CD4-positive, alpha-beta T cell (primary cell): ENCODE measurements at regions not wholly inside any gene's neighbourhood (a gene's known extent, or its start where the extent isn't known, plus 50 kb on each side); places are given as distances from the start of the nearest gene placed in this dataset.

Experiments used
- ATAC-seq: fragments of 200-7000 bp; cut with Tn5 transposase; one replicate; pipeline ENCODE4 v1.10.0; 2022; ENCODE audit warnings: mild to moderate bottlenecking; ENCODE audit not compliant: poor library complexity
- CTCF ChIA-PET: fragments of 350-600 bp; sonication (Branson Sonifier 250); formaldehyde crosslinking; loops from one replicate; lab custom pipeline; 2021; ENCODE audit warnings: antibody characterized with exemption, inconsistent platforms; lab: Charles Lee
- POLR2A ChIA-PET: fragments of 350-600 bp; sonication (Branson Sonifier 250); formaldehyde crosslinking; loops from one replicate; lab custom pipeline; 2021; ENCODE audit warnings: antibody characterized with exemption, inconsistent platforms; lab: Charles Lee
- DNase-seq, 14 experiments: peaks; one replicate each; pipeline ENCODE4 v3.0.0-alpha.2; 2013 to 2020; ENCODE audit warnings: mixed read lengths in 2 of 14
- H3K27ac ChIP-seq, 2 donors: one replicate each; pipeline versions ENCODE4 v1.5.1 to v1.7.0; 2013; ENCODE audit warnings: low read length in 2 of 2, low read depth in 1 of 2, mild to moderate bottlenecking in 1 of 2
- H3K27me3 ChIP-seq, 2 experiments: 1 replicate in 1 of 2; 2 replicates in 1 of 2; pipeline versions ENCODE4 v1.6.1 to v1.7.0; 2013; ENCODE audit warnings: low read length in 2 of 2, control low read depth in 1 of 2, mild to moderate bottlenecking in 1 of 2, moderate library complexity in 1 of 2; ENCODE audit not compliant: insufficient read depth in 2 of 2, control insufficient read depth in 1 of 2
- H3K36me3 ChIP-seq: one replicate; pipeline ENCODE4 v1.6.1; 2013; ENCODE audit warnings: low read length, control low read depth; ENCODE audit not compliant: insufficient read depth
- H3K4me1 ChIP-seq: one replicate; pipeline ENCODE4 v1.6.1; 2013; ENCODE audit warnings: low read length, control low read depth; ENCODE audit not compliant: insufficient read depth
- H3K4me3 ChIP-seq: one replicate; pipeline ENCODE4 v1.5.1; 2013; ENCODE audit warnings: mild to moderate bottlenecking, low read length, moderate library complexity
- H3K9me3 ChIP-seq, 2 experiments: 1 replicate in 1 of 2; 2 replicates in 1 of 2; pipeline versions ENCODE4 v1.6.1 to v1.7.0; 2013; ENCODE audit warnings: low read length in 2 of 2, mild to moderate bottlenecking in 2 of 2, control low read depth in 1 of 2, moderate library complexity in 1 of 2; ENCODE audit not compliant: control insufficient read depth in 1 of 2, insufficient read depth in 1 of 2
- H3K27ac Mint-ChIP-seq: one replicate; pipeline ENCODE4 v1.8.0; 2020; ENCODE audit warnings: mixed read lengths
- H3K27me3 Mint-ChIP-seq: one replicate; pipeline ENCODE4 v1.8.0; 2021; ENCODE audit warnings: mixed read lengths
- H3K36me3 Mint-ChIP-seq: one replicate; pipeline ENCODE4 v1.8.0; 2021; ENCODE audit warnings: low read depth, mixed read lengths
- H3K4me1 Mint-ChIP-seq: one replicate; pipeline ENCODE4 v1.8.0; 2021; ENCODE audit warnings: low read depth, mixed read lengths
- H3K4me3 Mint-ChIP-seq: one replicate; pipeline ENCODE4 v1.8.0; 2020; ENCODE audit warnings: mild to moderate bottlenecking, mixed read lengths
- H3K9me3 Mint-ChIP-seq: one replicate; pipeline ENCODE4 v1.8.0; 2020; ENCODE audit warnings: mixed read lengths
- intact Hi-C, 2 experiments: fragments of 100-400 bp; cut with DNase I in 1 of 2; cut with micrococcal nuclease in 1 of 2; formaldehyde crosslinking; loops; one replicate each; pipeline versions ENCODE4 v1.15.1 to v1.9.0; 2023 to 2025; cut with DNase I, micrococcal nuclease
- TF ChIP-seq, protein P1 (sequence below): fragments of 200-600 bp; IDR thresholded peaks from one replicate; pipeline ENCODE4 v1.8.0; 2022; ENCODE audit warnings: antibody characterized with exemption, mild to moderate bottlenecking

GRCh38 chr3:76552653-76553052 is 487.2 kb upstream of the ROBO2 start:
- CTCF ChIA-PET, result no interaction called here
- Mint-ChIP-seq H3K4me1 (no peaks in the 10 kb centered on the region), H3K9me3 (peaks cover 6% of the 10 kb centered on the region), H3K36me3 (no peaks in the 10 kb centered on the region), H3K27me3 (no peaks in the 10 kb centered on the region), H3K27ac (no peak overlapping the region), H3K4me3 (no peak overlapping the region)
- Histone ChIP-seq H3K4me1 (no peaks in the 10 kb centered on the region), H3K27me3 (no peaks in the 10 kb centered on the region), H3K9me3 (peaks cover 0 to 14% of the 10 kb centered on the region in 2 experiments), H3K4me3 (no peak overlapping the region), H3K36me3 (no peaks in the 10 kb centered on the region), H3K27ac (no peak overlapping the region)
- TF ChIP-seq, protein P1, sequence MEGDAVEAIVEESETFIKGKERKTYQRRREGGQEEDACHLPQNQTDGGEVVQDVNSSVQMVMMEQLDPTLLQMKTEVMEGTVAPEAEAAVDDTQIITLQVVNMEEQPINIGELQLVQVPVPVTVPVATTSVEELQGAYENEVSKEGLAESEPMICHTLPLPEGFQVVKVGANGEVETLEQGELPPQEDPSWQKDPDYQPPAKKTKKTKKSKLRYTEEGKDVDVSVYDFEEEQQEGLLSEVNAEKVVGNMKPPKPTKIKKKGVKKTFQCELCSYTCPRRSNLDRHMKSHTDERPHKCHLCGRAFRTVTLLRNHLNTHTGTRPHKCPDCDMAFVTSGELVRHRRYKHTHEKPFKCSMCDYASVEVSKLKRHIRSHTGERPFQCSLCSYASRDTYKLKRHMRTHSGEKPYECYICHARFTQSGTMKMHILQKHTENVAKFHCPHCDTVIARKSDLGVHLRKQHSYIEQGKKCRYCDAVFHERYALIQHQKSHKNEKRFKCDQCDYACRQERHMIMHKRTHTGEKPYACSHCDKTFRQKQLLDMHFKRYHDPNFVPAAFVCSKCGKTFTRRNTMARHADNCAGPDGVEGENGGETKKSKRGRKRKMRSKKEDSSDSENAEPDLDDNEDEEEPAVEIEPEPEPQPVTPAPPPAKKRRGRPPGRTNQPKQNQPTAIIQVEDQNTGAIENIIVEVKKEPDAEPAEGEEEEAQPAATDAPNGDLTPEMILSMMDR, result no peak
- POLR2A ChIA-PET, result no interaction called here
- intact Hi-C loops, result no loop called here
- ATAC-seq, result no peak
- no peak for DNase-seq

- Histone ChIP-seq H3K4me1 (no peaks in the 10 kb centered on the region), H3K27me3 (no peaks in the 10 kb centered on the region), H3K9me3 (peaks cover 0 to 14% of the 10 kb centered on the region in 2 experiments), H3K36me3 (no peaks in the 10 kb centered on the region), H3K27ac (no peak overlapping the region), H3K4me3 (no peak overlapping the region)
- H3K36me3 Mint-ChIP-seq, result no peaks in the 10 kb centered on the region
- ATAC-seq (no peak), DNase-seq (no peak)
- no peaks in the 10 kb centered on the region for H3K27me3 Mint-ChIP-seq
- H3K9me3 Mint-ChIP-seq, result peaks cover 4% of the 10 kb centered on the region
- intact Hi-C loops, result no loop called here
- no peak overlapping the region for H3K4me3 Mint-ChIP-seq
- POLR2A ChIA-PET, result no interaction called here
- CTCF ChIA-PET, result no interaction called here
- no peak overlapping the region for H3K27ac Mint-ChIP-seq
- TF ChIP-seq, protein P1, result no peak
- no peaks in the 10 kb centered on the region for H3K4me1 Mint-ChIP-seq
These were observed 485.2 kb upstream of the ROBO2 start for GRCh38 chr3:76554707-76555106.

DNA sequence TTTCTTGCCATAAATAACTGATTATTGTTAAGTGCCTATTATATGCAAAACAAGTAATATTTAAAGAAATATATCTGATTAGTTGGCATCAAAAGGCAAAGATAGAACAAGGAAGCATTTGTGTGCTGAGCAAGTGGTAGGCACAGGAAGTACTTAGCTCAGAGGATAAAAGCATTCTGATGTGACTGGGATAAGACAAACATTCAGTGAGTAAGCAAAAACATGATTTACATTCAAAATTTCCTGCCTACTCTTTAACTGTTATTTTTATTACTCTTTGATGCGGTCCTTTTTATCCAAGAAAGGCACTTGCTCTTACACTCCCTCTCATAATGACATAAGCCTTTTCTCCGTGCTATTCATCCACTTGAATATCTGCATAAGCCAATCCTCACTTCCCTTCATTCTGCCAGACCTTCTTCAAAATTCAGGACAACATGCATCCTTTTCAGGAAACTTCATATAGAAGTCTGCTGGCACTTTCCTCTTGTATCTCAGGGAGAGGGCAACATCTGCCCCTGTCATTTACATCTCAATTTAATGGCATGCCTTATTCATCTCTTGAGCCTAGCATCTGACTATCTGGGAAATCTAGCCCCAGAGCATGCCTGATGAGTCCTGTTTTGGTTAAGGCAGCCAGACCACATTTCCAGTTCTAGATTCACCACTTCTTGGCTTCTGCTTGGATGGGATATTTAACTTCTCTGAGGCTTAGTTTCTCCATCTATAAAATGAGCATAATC is 478.2 kb upstream of the ROBO2 start:
- Histone ChIP-seq H3K9me3 (no peaks in the 10 kb centered on the region), H3K27ac (no peak overlapping the region), H3K4me3 (no peak overlapping the region), H3K27me3 (no peaks in the 10 kb centered on the region), H3K36me3 (no peaks in the 10 kb centered on the region), H3K4me1 (no peaks in the 10 kb centered on the region)
- Mint-ChIP-seq H3K9me3 (peaks cover 2% of the 10 kb centered on the region), H3K27ac (no peak overlapping the region), H3K4me3 (no peak overlapping the region), H3K4me1 (no peaks in the 10 kb centered on the region), H3K27me3 (no peaks in the 10 kb centered on the region), H3K36me3 (no peaks in the 10 kb centered on the region)
- no peak for ATAC-seq
- POLR2A ChIA-PET, result no interaction called here
- CTCF ChIA-PET, result no interaction called here
- TF ChIP-seq, protein P1, result no peak
- no peak for DNase-seq
- intact Hi-C loops, result no loop called here
